ENCODE measurements at regions not wholly inside any gene's neighbourhood (a gene's known extent, or its start where the extent isn't known, plus 50 kb on each side); places are given as distances from the start of the nearest gene placed in this dataset.
"Not testable (repeated sequence)": the region's sequence is repeated elsewhere in the genome, so short reads cannot be mapped to it uniquely, and the experiment has no call there.

DNA sequence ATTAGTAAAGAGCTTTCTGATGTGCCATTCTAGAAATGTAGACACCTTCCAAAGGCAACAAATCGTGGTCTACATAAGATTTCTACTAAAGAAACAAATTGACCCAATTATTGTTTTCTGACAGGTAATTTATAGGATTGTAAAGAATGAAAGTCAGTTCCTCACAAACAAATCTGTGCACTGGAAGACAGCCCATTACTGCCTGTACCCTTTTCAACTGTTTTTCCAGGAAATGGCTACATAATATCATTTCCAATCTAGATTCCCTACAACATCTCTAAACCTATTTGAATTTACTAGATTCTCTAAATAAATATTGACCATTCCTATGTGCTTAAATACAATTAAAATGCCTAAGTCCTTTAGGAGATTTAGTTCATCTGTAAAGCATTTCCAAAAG, 939.1 kb downstream of the FSCB start:
- ATAC-seq (ENCODE audit: insufficient read depth, low read depth) (no peak), DNase-seq (no peak)
- Histone ChIP-seq H3K4me2 (ENCODE audit: insufficient read depth, low read length) (no peak overlapping the region), H3K9me3 (ENCODE audit: insufficient read depth, low read length, severe bottlenecking) (no peaks in the 10 kb centered on the region), H3K4me3 (ENCODE audit: low read depth in 1 of 2, low read length in 2 of 2) (no peak overlapping the region), H3K27me3 (ENCODE audit: insufficient read depth, low read length, poor library complexity) (no peaks in the 10 kb centered on the region), H3K36me3 (ENCODE audit: insufficient read depth, low read length) (no peaks in the 10 kb centered on the region), H3K27ac (ENCODE audit: low read length) (no peak overlapping the region), H3K4me1 (ENCODE audit: insufficient read depth, low read length) (no peaks in the 10 kb centered on the region), H2AFZ (ENCODE audit: low read depth, low read length) (no peak overlapping the region), H4K20me1 (ENCODE audit: insufficient read depth, low read length) (no peaks in the 10 kb centered on the region), H3K9ac (ENCODE audit: low read depth, low read length) (no peak overlapping the region), H3K79me2 (ENCODE audit: insufficient read depth, low read length) (no peaks in the 10 kb centered on the region)
- TF ChIP-seq EZH2 (IDR thresholded peaks at IDR 0.05; ENCODE audit: borderline replicate concordance, low read depth, low read length, severe bottlenecking), result no peak
- TF ChIP-seq, protein P1, sequence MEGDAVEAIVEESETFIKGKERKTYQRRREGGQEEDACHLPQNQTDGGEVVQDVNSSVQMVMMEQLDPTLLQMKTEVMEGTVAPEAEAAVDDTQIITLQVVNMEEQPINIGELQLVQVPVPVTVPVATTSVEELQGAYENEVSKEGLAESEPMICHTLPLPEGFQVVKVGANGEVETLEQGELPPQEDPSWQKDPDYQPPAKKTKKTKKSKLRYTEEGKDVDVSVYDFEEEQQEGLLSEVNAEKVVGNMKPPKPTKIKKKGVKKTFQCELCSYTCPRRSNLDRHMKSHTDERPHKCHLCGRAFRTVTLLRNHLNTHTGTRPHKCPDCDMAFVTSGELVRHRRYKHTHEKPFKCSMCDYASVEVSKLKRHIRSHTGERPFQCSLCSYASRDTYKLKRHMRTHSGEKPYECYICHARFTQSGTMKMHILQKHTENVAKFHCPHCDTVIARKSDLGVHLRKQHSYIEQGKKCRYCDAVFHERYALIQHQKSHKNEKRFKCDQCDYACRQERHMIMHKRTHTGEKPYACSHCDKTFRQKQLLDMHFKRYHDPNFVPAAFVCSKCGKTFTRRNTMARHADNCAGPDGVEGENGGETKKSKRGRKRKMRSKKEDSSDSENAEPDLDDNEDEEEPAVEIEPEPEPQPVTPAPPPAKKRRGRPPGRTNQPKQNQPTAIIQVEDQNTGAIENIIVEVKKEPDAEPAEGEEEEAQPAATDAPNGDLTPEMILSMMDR (IDR thresholded peaks at IDR 0.05; ENCODE audit: borderline replicate concordance, extremely low read depth, low read length, poor library complexity, severe bottlenecking), result no peak

DNA sequence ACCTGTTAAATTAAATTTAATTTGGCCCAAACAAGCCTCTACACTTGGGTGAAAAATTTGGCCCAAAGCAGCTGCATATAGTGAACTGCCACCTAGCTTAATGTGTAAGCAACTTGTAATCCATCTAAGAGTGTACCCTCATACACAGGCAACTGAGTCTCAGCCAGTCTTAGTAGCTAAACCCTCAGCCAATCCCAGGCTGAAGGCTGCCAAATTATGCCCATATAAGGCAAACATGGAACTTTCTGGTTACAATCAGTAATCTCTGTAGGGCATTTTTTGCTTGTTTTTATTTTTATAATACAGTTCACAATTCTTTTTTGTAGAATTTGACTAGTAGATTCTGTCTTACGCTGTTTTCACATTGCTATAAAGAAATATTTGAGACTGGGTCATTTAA, 958.7 kb downstream of the FSCB start:
- Histone ChIP-seq H3K36me3 (ENCODE audit: insufficient read depth, low read length) (no peaks in the 10 kb centered on the region), H3K9me3 (ENCODE audit: insufficient read depth, low read length, severe bottlenecking) (no peaks in the 10 kb centered on the region), H3K27ac (ENCODE audit: low read length) (no peak overlapping the region), H3K79me2 (ENCODE audit: insufficient read depth, low read length) (no peaks in the 10 kb centered on the region), H4K20me1 (ENCODE audit: insufficient read depth, low read length) (no peaks in the 10 kb centered on the region), H3K9ac (ENCODE audit: low read depth, low read length) (no peak overlapping the region), H3K4me1 (ENCODE audit: insufficient read depth, low read length) (no peaks in the 10 kb centered on the region), H3K4me3 (ENCODE audit: low read depth in 1 of 2, low read length in 2 of 2) (no peak overlapping the region), H2AFZ (ENCODE audit: low read depth, low read length) (no peak overlapping the region), H3K27me3 (ENCODE audit: insufficient read depth, low read length, poor library complexity) (no peaks in the 10 kb centered on the region), H3K4me2 (ENCODE audit: insufficient read depth, low read length) (no peak overlapping the region)
- TF ChIP-seq, protein P1 (IDR thresholded peaks at IDR 0.05; ENCODE audit: borderline replicate concordance, extremely low read depth, low read length, poor library complexity, severe bottlenecking), result no peak
- TF ChIP-seq EZH2 (IDR thresholded peaks at IDR 0.05; ENCODE audit: borderline replicate concordance, low read depth, low read length, severe bottlenecking), result no peak
- ATAC-seq (ENCODE audit: insufficient read depth, low read depth), result no peak
- no peak for DNase-seq

DNA sequence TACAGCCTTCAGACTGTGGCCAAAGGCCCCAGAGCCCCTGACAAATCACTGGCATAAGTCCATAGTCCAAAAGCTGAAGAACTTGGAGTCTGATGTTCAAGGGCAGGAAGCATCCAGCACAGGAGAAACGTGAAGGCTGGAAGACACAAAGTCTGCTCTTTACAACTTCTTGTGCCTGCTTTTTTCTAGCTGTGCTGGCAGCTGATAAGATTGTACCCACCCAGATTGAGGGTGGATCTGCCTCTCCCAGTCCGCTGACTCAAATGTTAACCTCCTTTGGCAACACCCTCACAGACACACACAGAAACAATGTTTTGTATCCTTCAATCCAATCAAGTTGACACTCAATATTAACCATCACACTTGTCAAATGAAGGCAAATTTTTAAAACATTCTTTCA, 959.5 kb downstream of the FSCB start:
- not testable (repeated sequence) for H3K9me3 ChIP-seq (ENCODE audit: insufficient read depth, low read length, severe bottlenecking); H3K27me3 ChIP-seq (ENCODE audit: insufficient read depth, low read length, poor library complexity); DNase-seq; H3K4me1 ChIP-seq (ENCODE audit: insufficient read depth, low read length); H3K9ac ChIP-seq (ENCODE audit: low read depth, low read length); ATAC-seq (ENCODE audit: insufficient read depth, low read depth); H3K4me2 ChIP-seq (ENCODE audit: insufficient read depth, low read length); H3K27ac ChIP-seq (ENCODE audit: low read length); H4K20me1 ChIP-seq (ENCODE audit: insufficient read depth, low read length); H3K79me2 ChIP-seq (ENCODE audit: insufficient read depth, low read length); H2AFZ ChIP-seq (ENCODE audit: low read depth, low read length); H3K4me3 ChIP-seq (ENCODE audit: low read depth in 1 of 2, low read length in 2 of 2); H3K36me3 ChIP-seq (ENCODE audit: insufficient read depth, low read length)

DNA sequence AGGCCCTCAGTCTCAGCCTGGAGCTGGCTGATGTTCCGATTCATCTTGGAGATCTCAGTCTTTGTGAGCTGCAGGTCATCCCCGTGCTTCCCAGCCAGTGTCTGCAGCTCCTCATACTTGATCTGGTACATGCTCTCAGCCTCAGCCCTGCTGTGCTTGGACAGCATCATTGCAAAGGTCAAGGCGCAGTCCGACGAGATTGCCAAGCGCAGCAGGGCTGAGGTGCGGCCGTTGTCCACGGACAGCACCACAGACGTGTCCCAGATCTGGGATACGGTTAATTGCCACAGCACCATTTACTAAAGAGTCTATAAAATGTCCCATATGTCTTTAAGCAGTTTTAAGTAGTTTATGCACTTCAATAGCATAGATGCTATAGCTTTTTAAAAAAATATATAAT, 965.7 kb downstream of the FSCB start:
- ATAC-seq (ENCODE audit: insufficient read depth, low read depth) (no peak), DNase-seq (no peak)
- H2AFZ ChIP-seq (ENCODE audit: low read depth, low read length), result no peak overlapping the region
- no peak overlapping the region for H3K4me3 ChIP-seq (ENCODE audit: low read depth in 1 of 2, low read length in 2 of 2)
- no peaks in the 10 kb centered on the region for H3K27me3 ChIP-seq (ENCODE audit: insufficient read depth, low read length, poor library complexity)
- H3K9ac ChIP-seq (ENCODE audit: low read depth, low read length), result no peak overlapping the region
- H3K4me1 ChIP-seq (ENCODE audit: insufficient read depth, low read length), result no peaks in the 10 kb centered on the region
- no peak overlapping the region for H3K4me2 ChIP-seq (ENCODE audit: insufficient read depth, low read length)
- no peaks in the 10 kb centered on the region for H3K36me3 ChIP-seq (ENCODE audit: insufficient read depth, low read length)
- H3K27ac ChIP-seq (ENCODE audit: low read length), result no peak overlapping the region
- no peak for TF ChIP-seq EZH2 (IDR thresholded peaks at IDR 0.05; ENCODE audit: borderline replicate concordance, low read depth, low read length, severe bottlenecking)
- TF ChIP-seq, protein P1 (IDR thresholded peaks at IDR 0.05; ENCODE audit: borderline replicate concordance, extremely low read depth, low read length, poor library complexity, severe bottlenecking), result no peak
- H3K79me2 ChIP-seq (ENCODE audit: insufficient read depth, low read length), result no peaks in the 10 kb centered on the region
- no peaks in the 10 kb centered on the region for H4K20me1 ChIP-seq (ENCODE audit: insufficient read depth, low read length)
- H3K9me3 ChIP-seq (ENCODE audit: insufficient read depth, low read length, severe bottlenecking), result no peaks in the 10 kb centered on the region

Measured in DND-41 (cell line).